GM12892 (cell line): ENCODE measurements at regions not wholly inside any gene's neighbourhood (a gene's known extent, or its start where the extent isn't known, plus 50 kb on each side); places are given as distances from the start of the nearest gene placed in this dataset.

Experiments used
- POLR2A ChIP-seq: IDR thresholded peaks from 2 replicates; pipeline ENCODE4 v1.6.1; 2011; ENCODE audit warnings: low read depth, low read length, control low read depth
- TAF1 ChIP-seq: IDR thresholded peaks from 2 replicates; pipeline ENCODE4 v1.6.1; 2011; ENCODE audit warnings: low read depth, mild to moderate bottlenecking, control low read depth, low read length, borderline replicate concordance

- TF ChIP-seq TAF1 (no peak), POLR2A (no peak)
Measured at GRCh38 chr1:114278430-114278829, 124.8 kb upstream of the SYT6 start.
